ENCODE measurements at regions not wholly inside any gene's neighbourhood (a gene's known extent, or its start where the extent isn't known, plus 50 kb on each side); places are given as distances from the start of the nearest gene placed in this dataset.
"Not testable (repeated sequence)": the region's sequence is repeated elsewhere in the genome, so short reads cannot be mapped to it uniquely, and the experiment has no call there.

DNA sequence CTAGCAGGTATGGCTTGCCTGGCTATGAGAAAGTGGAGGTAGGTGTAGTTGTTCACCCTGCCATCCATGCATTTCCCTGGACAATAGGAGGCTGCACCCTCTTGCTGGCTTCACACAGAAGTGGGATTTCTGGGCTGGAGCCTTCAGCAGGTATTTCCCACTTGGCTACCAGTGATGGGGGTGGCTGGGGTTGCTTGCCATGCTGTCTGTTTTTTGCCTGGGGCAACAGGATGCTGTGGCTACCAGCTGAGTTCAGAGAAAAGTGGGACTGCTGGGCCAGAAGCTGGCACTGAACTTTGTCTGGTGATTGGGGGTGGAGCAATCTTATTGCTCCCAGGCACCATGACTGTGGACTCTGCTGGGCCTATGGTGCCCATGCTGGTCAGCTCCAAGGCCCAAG is 299.6 kb downstream of the FAM170A start:
- no peak overlapping the region for H3K27ac Mint-ChIP-seq
- H3K27me3 Mint-ChIP-seq (ENCODE audit: low read depth) = no peaks in the 10 kb centered on the region
- no peak overlapping the region for H3K4me3 Mint-ChIP-seq
- peaks cover 0 to 2% of the 10 kb centered on the region in 2 donors for H3K9me3 Mint-ChIP-seq
- ATAC-seq (replicated peaks in 1 of 2) (no peak), DNase-seq (no peak)
- H3K4me1 Mint-ChIP-seq (ENCODE audit: low read depth) = no peaks in the 10 kb centered on the region
- no peaks in the 10 kb centered on the region for H3K36me3 Mint-ChIP-seq (ENCODE audit: insufficient read depth in 2 of 2)

DNA sequence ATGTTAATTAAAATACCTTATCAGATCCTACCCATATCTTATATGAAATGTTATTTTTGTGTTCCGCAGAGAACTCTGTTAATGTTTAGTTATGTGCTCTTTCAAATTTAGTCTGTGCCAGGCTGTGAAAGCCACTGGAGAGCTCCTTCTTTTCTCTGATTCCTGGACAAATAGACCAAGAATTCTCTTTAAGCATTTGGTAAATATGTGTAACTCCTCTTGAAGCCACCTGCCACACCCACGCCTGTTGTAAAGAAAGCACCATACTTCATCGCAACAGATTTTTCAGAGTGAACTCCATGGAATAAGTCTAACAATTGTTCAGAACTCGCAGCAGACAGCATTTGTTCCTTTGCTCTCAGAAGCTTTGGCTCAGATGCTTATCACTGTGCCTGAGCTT is 301.1 kb downstream of the FAM170A start:
- no peak overlapping the region for H3K27ac Mint-ChIP-seq
- no peak overlapping the region for H3K4me3 Mint-ChIP-seq
- no peaks in the 10 kb centered on the region for H3K36me3 Mint-ChIP-seq (ENCODE audit: insufficient read depth in 2 of 2)
- peaks cover 0 to 2% of the 10 kb centered on the region in 2 donors for H3K9me3 Mint-ChIP-seq
- no peak for DNase-seq
- H3K27me3 Mint-ChIP-seq (ENCODE audit: low read depth) = no peaks in the 10 kb centered on the region
- no peak for ATAC-seq (replicated peaks in 1 of 2)
- no peaks in the 10 kb centered on the region for H3K4me1 Mint-ChIP-seq (ENCODE audit: low read depth)

DNA sequence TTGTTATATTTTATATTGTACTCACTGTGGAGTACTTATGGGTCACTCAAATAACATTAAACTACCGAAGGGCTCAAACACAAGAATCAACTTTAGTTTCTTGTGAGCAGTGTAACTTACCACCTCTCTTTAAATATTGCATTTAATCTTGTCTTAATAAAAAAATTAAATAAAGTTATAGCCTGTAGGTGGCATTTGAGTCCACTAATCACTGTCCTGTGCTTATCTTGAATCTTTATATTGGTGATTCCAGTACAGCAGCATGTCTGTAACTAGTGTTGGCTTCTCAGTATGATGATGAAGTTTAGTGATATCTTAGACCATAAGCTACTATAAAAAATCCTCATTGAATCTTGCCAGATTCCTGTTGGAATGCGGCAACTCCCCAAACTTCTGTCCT is 313.8 kb downstream of the FAM170A start:
- H3K4me1 Mint-ChIP-seq (ENCODE audit: low read depth) = no peaks in the 10 kb centered on the region
- no peak for ATAC-seq (replicated peaks in 1 of 2)
- no peak overlapping the region for H3K27ac Mint-ChIP-seq
- no peak overlapping the region for H3K4me3 Mint-ChIP-seq
- H3K9me3 Mint-ChIP-seq = peaks cover 1 to 14% of the 10 kb centered on the region in 2 donors
- H3K27me3 Mint-ChIP-seq (ENCODE audit: low read depth) = no peaks in the 10 kb centered on the region
- peaks cover 0 to 1% of the 10 kb centered on the region in 2 donors for H3K36me3 Mint-ChIP-seq (ENCODE audit: insufficient read depth in 2 of 2)
- DNase-seq = no peak

DNA sequence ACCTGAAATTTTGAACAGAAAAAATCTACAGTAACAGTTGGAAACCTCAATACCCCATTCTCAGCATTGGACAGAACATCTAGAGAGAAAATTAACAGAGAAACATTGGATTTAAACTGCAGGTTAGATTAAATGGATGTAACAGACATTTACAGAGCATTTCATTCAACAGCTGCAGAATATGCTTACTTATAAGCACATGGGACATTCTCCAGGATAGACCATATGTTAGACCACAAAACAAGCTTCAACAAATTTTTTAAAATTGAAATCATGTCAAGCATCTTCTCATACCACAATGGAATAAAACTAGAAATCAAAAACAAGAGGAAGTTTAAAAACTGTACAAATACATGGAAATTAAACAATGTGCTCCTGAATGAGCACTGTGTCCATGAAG is 316.3 kb downstream of the FAM170A start:
- Mint-ChIP-seq H3K4me3 (no peak overlapping the region), H3K27ac (no peak overlapping the region), H3K27me3 (ENCODE audit: low read depth) (no peaks in the 10 kb centered on the region), H3K36me3 (ENCODE audit: insufficient read depth in 2 of 2) (no peaks in the 10 kb centered on the region), H3K4me1 (ENCODE audit: low read depth) (no peaks in the 10 kb centered on the region), H3K9me3 (peaks cover 1 to 8% of the 10 kb centered on the region in 2 donors)
- no peak for DNase-seq
- ATAC-seq (replicated peaks in 1 of 2) = no peak

DNA sequence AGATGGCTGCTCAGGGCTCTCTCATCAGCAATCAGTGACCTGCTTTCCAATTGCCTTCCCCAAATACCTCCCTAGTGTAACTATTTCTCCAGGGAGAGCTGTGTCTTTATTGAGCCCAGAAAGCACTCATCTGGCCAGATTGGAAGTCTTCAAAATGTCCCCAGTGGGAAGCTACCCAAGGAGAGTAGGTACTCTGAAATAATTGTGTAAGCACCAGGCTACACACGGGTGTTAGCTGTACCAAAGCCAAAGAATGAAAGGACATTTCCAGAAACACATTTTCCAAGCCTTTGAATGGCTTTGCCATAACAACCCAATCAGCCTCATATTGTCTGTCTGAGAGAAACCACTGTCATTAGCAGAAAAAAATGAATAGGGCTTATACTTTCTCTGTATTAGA is 318.8 kb downstream of the FAM170A start:
- no peak for ATAC-seq (replicated peaks in 1 of 2)
- DNase-seq = no peak
- Mint-ChIP-seq H3K27me3 (ENCODE audit: low read depth) (no peaks in the 10 kb centered on the region), H3K4me3 (no peak overlapping the region), H3K4me1 (ENCODE audit: low read depth) (no peaks in the 10 kb centered on the region), H3K36me3 (ENCODE audit: insufficient read depth in 2 of 2) (no peaks in the 10 kb centered on the region), H3K9me3 (peaks cover 1 to 4% of the 10 kb centered on the region in 2 donors), H3K27ac (no peak overlapping the region)

DNA sequence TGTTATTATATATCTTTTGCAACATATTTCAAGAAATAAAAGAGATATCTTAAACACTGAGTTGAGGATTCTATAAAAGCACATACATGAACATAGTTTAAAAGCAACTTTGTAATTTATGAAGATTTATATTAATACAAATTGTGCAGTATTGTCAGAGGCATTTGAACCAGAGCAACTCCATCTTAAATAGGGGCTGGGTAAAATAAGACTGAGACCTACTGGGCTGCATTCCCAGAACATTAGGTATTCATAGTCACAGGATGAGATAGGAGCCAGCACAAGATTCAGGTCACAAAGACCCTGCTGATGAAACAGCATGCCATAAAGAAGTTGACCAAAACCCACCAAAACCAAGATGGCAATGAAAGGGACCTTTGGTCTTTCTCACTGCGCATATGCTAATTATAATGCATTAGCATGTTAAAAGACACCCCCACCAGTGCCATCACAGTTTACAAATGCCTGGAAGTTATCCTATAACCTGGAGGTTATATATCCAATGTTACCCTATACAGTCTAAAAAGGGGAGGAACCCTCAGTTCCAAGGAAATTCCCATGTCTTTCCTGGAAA is 320.2 kb downstream of the FAM170A start:
- Mint-ChIP-seq H3K4me1 (ENCODE audit: low read depth) (no peaks in the 10 kb centered on the region), H3K9me3 (peaks cover 2 to 6% of the 10 kb centered on the region in 2 donors), H3K4me3 (no peak overlapping the region), H3K27me3 (ENCODE audit: low read depth) (no peaks in the 10 kb centered on the region), H3K36me3 (ENCODE audit: insufficient read depth in 2 of 2) (no peaks in the 10 kb centered on the region), H3K27ac (no peak overlapping the region)
- DNase-seq (no peak), ATAC-seq (replicated peaks in 1 of 2) (no peak)

DNA sequence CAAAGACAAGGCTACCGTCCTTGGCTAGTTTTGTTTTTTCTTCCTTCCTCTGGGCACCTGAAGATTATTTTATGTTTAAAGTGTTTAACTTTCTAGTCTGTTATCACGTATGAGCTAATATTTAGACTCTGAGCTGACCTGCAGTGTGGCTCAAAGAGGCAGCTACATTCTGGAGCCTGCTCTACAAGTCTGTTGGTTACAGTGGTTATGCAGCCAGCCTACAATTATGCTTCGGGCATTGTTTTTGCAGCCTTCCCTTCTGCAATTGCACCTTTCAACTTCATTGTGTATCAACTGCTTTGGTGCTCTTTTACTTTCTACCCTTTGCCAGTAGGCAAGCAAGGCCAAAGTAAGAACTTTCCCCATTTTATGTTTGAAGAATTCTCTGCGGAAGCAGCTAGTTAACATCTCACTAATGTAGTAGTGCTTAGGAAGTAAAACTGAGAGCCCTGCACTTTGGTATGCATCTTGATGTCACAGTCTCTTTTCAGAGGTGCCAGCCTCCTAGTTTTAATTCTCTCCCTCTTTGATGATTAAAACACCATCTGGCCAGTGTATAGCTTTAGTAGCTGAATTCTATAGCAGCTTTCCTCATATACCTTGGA is 322.1 kb downstream of the FAM170A start:
- no peak overlapping the region for H3K27ac Mint-ChIP-seq
- H3K9me3 Mint-ChIP-seq = peaks cover 3 to 5% of the 10 kb centered on the region in 2 donors
- no peaks in the 10 kb centered on the region for H3K36me3 Mint-ChIP-seq (ENCODE audit: insufficient read depth in 2 of 2)
- ATAC-seq (replicated peaks in 1 of 2) = no peak
- no peaks in the 10 kb centered on the region for H3K27me3 Mint-ChIP-seq (ENCODE audit: low read depth)
- DNase-seq = no peak
- H3K4me3 Mint-ChIP-seq = no peak overlapping the region
- H3K4me1 Mint-ChIP-seq (ENCODE audit: low read depth) = no peaks in the 10 kb centered on the region

DNA sequence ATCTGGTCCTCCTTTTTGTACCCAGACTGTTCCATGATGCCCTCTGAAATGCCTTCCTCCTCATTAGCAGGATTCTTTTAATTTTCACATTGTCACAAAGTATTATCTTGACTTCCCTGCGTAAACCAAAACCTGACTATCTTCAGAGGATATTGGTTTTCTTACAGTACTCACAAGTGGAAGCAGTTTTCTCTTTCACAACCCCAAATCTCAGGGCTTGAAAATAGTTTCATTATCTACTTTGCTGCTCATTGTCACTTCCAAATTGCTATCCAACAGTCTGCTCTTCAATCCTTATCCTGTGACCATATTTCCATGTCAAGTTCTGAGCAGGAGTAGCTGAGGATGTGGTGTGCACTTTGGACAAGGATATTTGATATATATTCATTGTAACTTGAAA is 324.1 kb downstream of the FAM170A start:
- peaks cover 3 to 5% of the 10 kb centered on the region in 2 donors for H3K9me3 Mint-ChIP-seq
- DNase-seq (no peak), ATAC-seq (replicated peaks in 1 of 2) (no peak)
- no peak overlapping the region for H3K4me3 Mint-ChIP-seq
- H3K4me1 Mint-ChIP-seq (ENCODE audit: low read depth) = no peaks in the 10 kb centered on the region
- H3K27me3 Mint-ChIP-seq (ENCODE audit: low read depth) = no peaks in the 10 kb centered on the region
- H3K27ac Mint-ChIP-seq = no peak overlapping the region
- H3K36me3 Mint-ChIP-seq (ENCODE audit: insufficient read depth in 2 of 2) = no peaks in the 10 kb centered on the region

DNA sequence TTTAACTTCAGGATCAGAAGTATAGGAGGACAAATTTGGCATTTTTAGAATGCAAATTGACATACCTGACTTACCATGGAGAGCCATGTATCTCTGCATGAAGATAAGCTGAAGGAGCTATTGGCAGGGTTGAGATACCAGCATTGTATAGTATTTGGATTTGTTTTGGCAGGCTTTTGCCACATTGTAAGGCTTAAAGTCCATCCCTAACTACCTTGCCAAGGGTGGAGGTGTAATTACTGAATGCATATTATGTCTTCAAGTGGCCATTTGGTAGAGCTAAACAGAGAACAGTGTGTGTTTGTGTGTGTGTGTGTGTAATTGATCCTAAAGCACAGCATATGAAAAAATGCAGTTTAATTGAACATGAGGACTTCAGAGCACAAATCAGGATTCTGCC is 324.7 kb downstream of the FAM170A start:
- H3K4me1 Mint-ChIP-seq (ENCODE audit: low read depth) = no peaks in the 10 kb centered on the region
- no peaks in the 10 kb centered on the region for H3K36me3 Mint-ChIP-seq (ENCODE audit: insufficient read depth in 2 of 2)
- ATAC-seq (replicated peaks in 1 of 2) (no peak), DNase-seq (no peak)
- no peaks in the 10 kb centered on the region for H3K27me3 Mint-ChIP-seq (ENCODE audit: low read depth)
- H3K4me3 Mint-ChIP-seq = no peak overlapping the region
- peaks cover 3 to 5% of the 10 kb centered on the region in 2 donors for H3K9me3 Mint-ChIP-seq
- H3K27ac Mint-ChIP-seq = no peak overlapping the region

DNA sequence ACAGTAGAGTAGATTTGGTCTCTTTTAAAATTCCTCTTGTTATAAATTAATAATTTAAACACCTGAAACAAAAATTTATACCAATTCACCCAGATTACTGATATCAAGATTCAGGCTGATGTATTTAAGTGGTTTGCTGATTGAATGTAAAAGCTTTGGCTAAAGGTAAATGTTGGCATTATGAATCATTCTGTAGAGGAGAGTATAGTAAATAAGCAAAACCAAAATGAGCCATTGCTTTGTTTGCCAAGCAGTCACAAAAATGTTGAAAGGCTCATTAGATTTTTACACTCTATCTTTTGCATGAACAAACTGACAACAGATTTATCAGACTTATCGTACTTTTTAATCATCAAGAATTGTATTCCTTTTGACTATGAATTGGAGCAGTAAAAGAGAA is 332.6 kb downstream of the FAM170A start:
- Mint-ChIP-seq H3K36me3 (ENCODE audit: insufficient read depth in 2 of 2) (no peaks in the 10 kb centered on the region), H3K4me3 (no peak overlapping the region), H3K27ac (no peak overlapping the region), H3K27me3 (ENCODE audit: low read depth) (no peaks in the 10 kb centered on the region), H3K4me1 (ENCODE audit: low read depth) (no peaks in the 10 kb centered on the region), H3K9me3 (peaks cover 0 to 4% of the 10 kb centered on the region in 2 donors)
- DNase-seq (no peak), ATAC-seq (replicated peaks in 1 of 2) (no peak)

DNA sequence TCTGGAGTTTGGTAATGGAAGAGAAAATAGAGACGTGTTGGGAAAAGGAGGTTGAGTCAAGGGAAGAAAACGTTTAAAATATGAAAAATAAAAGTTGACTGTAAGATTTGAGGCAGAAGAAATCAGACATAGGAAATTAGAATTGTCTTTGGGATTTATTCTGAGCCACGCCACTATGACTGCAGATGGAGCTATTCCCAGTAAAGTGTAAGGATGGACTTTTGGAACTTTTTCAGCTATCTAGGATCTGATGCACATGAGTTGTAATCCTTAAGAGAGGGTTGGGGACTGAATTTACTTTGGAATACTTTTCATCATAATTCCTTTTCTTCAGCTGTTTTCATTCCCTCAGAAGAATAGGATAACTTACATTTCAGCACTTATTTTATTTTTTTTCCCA is 336.7 kb downstream of the FAM170A start:
- H3K27me3 Mint-ChIP-seq (ENCODE audit: low read depth) = no peaks in the 10 kb centered on the region
- H3K4me1 Mint-ChIP-seq (ENCODE audit: low read depth) = no peaks in the 10 kb centered on the region
- ATAC-seq (replicated peaks in 1 of 2) (no peak), DNase-seq (no peak)
- H3K4me3 Mint-ChIP-seq = no peak overlapping the region
- no peak overlapping the region for H3K27ac Mint-ChIP-seq
- peaks cover 0 to 4% of the 10 kb centered on the region in 2 donors for H3K9me3 Mint-ChIP-seq
- no peaks in the 10 kb centered on the region for H3K36me3 Mint-ChIP-seq (ENCODE audit: insufficient read depth in 2 of 2)

DNA sequence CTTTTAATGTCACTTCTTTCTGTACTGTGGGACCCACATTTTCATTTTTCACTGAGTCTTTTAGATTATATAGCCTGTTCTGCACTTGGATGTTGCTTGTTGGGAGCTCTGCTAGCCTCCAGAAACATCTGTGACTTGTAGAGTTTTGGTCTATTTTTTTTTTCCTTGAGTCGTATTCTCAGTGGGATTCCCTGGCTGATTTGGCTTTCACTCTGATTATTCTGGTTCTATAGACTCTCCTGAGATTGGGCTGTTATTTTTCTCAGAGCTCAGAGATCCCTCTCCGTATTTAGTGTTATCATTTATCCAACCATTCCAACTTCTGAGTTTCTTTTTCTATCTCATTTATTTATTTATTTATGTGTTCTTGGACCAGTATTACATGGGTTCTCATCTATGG is 339.3 kb downstream of the FAM170A start:
- Mint-ChIP-seq H3K36me3 (ENCODE audit: insufficient read depth in 2 of 2) (no peaks in the 10 kb centered on the region), H3K9me3 (peaks cover 0 to 6% of the 10 kb centered on the region in 2 donors), H3K4me1 (ENCODE audit: low read depth) (no peaks in the 10 kb centered on the region), H3K27me3 (ENCODE audit: low read depth) (no peaks in the 10 kb centered on the region), H3K27ac (no peak overlapping the region), H3K4me3 (no peak overlapping the region)
- no peak for DNase-seq
- ATAC-seq (replicated peaks in 1 of 2) = no peak

DNA sequence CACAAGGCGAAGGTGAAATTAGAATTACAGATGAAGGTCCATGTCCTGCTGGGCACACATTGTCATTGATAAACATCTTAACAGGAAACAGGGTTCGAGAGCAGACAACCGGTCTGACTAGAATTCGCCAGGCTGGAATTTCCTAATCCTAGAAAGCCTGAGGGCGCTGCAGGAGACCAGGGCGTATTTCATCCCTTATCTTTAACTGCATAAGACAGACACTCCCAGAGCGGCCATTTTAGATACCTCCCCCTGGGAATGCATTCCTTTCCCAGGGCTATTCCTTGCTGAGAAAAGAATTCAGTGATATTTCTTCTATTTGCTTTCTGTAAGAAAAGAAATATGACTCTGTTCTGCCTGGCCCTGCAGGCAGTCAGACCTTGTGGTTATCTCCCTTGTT is 357.7 kb downstream of the FAM170A start:
- not testable (repeated sequence) for ATAC-seq (replicated peaks in 1 of 2); H3K4me1 Mint-ChIP-seq (ENCODE audit: low read depth); DNase-seq; H3K4me3 Mint-ChIP-seq; H3K27me3 Mint-ChIP-seq (ENCODE audit: low read depth); H3K27ac Mint-ChIP-seq; H3K36me3 Mint-ChIP-seq (ENCODE audit: insufficient read depth in 2 of 2)
- H3K9me3 Mint-ChIP-seq = peaks cover 9 to 30% of the 10 kb centered on the region in 2 donors

DNA sequence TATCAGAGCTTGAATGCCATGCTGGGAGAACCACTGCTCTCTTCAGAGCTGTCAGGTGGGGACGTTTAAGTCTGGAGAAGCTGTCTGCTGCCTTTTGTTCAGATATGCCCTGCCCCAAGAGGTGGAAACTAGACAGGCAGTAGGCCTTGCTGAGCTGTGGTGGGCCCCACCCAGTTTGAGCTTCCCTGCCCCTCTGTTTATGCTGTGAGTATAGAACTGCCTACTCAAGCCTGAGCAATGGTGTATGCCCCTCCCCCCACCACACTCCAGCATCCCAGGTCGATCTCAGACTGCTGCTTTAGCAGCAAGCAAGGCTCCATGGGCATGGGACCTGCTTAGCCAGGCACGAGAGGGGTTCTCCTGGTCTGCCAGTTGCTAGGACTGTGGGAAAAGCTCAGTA is 362.3 kb downstream of the FAM170A start:
- Mint-ChIP-seq H3K36me3 (ENCODE audit: insufficient read depth in 2 of 2) (peaks cover 0 to 2% of the 10 kb centered on the region in 2 donors), H3K27me3 (ENCODE audit: low read depth) (no peaks in the 10 kb centered on the region), H3K4me3 (no peak overlapping the region), H3K27ac (no peak overlapping the region), H3K9me3 (peaks cover 6 to 27% of the 10 kb centered on the region in 2 donors), H3K4me1 (ENCODE audit: low read depth) (no peaks in the 10 kb centered on the region)
- ATAC-seq (replicated peaks in 1 of 2) (no peak), DNase-seq (no peak)
